ENCODE measurements at regions not wholly inside any gene's neighbourhood (a gene's known extent, or its start where the extent isn't known, plus 50 kb on each side); places are given as distances from the start of the nearest gene placed in this dataset.
A peak's percentile ranks its signal among the peaks of the same experiment; 100 is the strongest.
"Not testable (repeated sequence)": the region's sequence is repeated elsewhere in the genome, so short reads cannot be mapped to it uniquely, and the experiment has no call there.

- DNase-seq, result no peak
Observed at GRCh38 chr5:105350486-105351140, 1788.0 kb upstream of the NUDT12 start.

- no peak for DNase-seq
Observed at GRCh38 chr5:105331558-105331957, 1769.0 kb upstream of the NUDT12 start.

- DNase-seq, result no peak
Observed at GRCh38 chr5:105330185-105330584, 1767.6 kb upstream of the NUDT12 start.

GRCh38 chr5:105304859-105305258 lies 1742.3 kb upstream of the NUDT12 start:
- no peak for DNase-seq

- DNase-seq, result no peak
Observed at GRCh38 chr5:105288946-105289345, 1726.4 kb upstream of the NUDT12 start.

- no peak for DNase-seq
Observed at GRCh38 chr5:105283134-105283533, 1720.5 kb upstream of the NUDT12 start.

GRCh38 chr5:105274079-105274478 lies 1711.5 kb upstream of the NUDT12 start:
- DNase-seq, result no peak

- DNase-seq, result no peak
Observed at GRCh38 chr5:105263515-105263914, 1700.9 kb upstream of the NUDT12 start.

GRCh38 chr5:105259581-105260217 lies 1697.1 kb upstream of the NUDT12 start:
- DNase-seq, result no peak

- no peak for DNase-seq
Observed at GRCh38 chr5:105238561-105238960, 1676.0 kb upstream of the NUDT12 start.

GRCh38 chr5:105230516-105231157 lies 1668.0 kb upstream of the NUDT12 start:
- DNase-seq, result no peak

- peak; percentile 4 for DNase-seq
Observed at GRCh38 chr5:105218018-105218417, 1655.4 kb upstream of the NUDT12 start.

- DNase-seq, result no peak
Observed at GRCh38 chr5:105213078-105213477, 1650.5 kb upstream of the NUDT12 start.

GRCh38 chr5:105207066-105207465 lies 1644.5 kb upstream of the NUDT12 start:
- no peak for DNase-seq

GRCh38 chr5:105197531-105197930 lies 1634.9 kb upstream of the NUDT12 start:
- DNase-seq, result no peak

GRCh38 chr5:105195765-105196164 lies 1633.2 kb upstream of the NUDT12 start:
- no peak for DNase-seq

GRCh38 chr5:105172918-105173317 lies 1610.3 kb upstream of the NUDT12 start:
- no peak for DNase-seq

GRCh38 chr5:105168806-105169205 lies 1606.2 kb upstream of the NUDT12 start:
- DNase-seq, result no peak

- no peak for DNase-seq
Observed at GRCh38 chr5:105167092-105167491, 1604.5 kb upstream of the NUDT12 start.

GRCh38 chr5:105163547-105163946 lies 1601.0 kb upstream of the NUDT12 start:
- no peak for DNase-seq

GRCh38 chr5:105162557-105162956 lies 1600.0 kb upstream of the NUDT12 start:
- DNase-seq, result not testable (repeated sequence)

GRCh38 chr5:105158526-105158925 lies 1595.9 kb upstream of the NUDT12 start:
- DNase-seq, result no peak

- DNase-seq, result no peak
Observed at GRCh38 chr5:105150323-105150722, 1587.7 kb upstream of the NUDT12 start.

GRCh38 chr5:105146867-105147266 lies 1584.3 kb upstream of the NUDT12 start:
- peak; percentile 15 for DNase-seq

All from fibroblast of skin of back (primary cell).